ENCODE measurements at regions not wholly inside any gene's neighbourhood (a gene's known extent, or its start where the extent isn't known, plus 50 kb on each side); places are given as distances from the start of the nearest gene placed in this dataset.
A peak's percentile ranks its signal among the peaks of the same experiment; 100 is the strongest.

DNA sequence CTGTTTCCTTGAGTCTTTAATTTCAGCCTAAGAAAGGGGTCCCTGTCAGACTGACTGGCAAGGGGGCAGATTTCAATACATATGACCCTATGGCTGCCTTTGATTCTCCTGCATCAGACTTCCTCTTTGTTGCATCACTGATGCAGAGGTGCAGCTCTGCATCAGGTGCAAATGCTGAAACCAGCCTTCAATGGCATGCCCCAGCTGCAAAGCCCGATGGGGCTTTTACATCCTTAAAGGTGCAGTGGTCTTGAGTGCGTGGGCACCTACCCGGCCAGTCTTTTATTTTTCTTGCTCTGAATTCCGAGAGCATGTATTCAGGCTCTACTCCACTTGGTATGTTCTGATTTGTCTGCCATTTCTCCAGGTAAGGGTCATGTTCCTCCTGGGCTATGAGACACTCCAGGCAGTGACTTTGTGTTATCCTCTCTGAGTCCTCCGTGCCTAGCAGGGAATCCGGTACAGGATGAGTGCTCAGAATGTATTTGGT, 169.5 kb downstream of the MYCN start:
- no peak for DNase-seq
- peaks cover 2% of the 10 kb centered on the region for H3K27me3 Mint-ChIP-seq (ENCODE audit: low read depth, poor library complexity)
- peak overlapping the region; percentile 11 for H3K27ac Mint-ChIP-seq
- H3K4me1 Mint-ChIP-seq: peaks cover 41% of the 10 kb centered on the region
- no peaks in the 10 kb centered on the region for H3K36me3 Mint-ChIP-seq (ENCODE audit: low read depth)
- H3K9me3 Mint-ChIP-seq: no peaks in the 10 kb centered on the region
- TF ChIP-seq, protein P1, sequence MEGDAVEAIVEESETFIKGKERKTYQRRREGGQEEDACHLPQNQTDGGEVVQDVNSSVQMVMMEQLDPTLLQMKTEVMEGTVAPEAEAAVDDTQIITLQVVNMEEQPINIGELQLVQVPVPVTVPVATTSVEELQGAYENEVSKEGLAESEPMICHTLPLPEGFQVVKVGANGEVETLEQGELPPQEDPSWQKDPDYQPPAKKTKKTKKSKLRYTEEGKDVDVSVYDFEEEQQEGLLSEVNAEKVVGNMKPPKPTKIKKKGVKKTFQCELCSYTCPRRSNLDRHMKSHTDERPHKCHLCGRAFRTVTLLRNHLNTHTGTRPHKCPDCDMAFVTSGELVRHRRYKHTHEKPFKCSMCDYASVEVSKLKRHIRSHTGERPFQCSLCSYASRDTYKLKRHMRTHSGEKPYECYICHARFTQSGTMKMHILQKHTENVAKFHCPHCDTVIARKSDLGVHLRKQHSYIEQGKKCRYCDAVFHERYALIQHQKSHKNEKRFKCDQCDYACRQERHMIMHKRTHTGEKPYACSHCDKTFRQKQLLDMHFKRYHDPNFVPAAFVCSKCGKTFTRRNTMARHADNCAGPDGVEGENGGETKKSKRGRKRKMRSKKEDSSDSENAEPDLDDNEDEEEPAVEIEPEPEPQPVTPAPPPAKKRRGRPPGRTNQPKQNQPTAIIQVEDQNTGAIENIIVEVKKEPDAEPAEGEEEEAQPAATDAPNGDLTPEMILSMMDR (IDR thresholded peaks at IDR 0.05): no peak
- H3K4me3 Mint-ChIP-seq: no peak overlapping the region

DNA sequence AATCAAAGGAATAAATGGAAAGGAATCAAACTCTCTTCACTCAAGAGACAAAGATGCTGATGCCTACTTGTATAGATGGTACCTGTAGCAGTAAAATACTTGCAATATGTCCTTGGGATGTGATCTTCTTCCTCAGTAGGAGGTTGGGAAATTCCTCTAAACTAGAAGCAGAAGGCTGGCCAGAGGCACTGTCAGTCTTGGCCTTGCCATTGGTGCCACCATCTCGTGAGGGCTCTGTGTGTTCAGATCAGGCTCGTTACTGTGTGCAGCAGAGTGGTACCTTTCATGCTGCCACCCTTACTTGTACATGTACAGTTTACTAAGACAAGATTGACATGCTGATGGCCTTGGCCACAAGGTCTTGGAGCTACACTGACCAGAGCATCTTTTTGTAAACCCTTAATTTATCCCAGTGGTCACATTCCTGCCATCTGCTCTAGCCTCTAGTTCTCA, 169.0 kb downstream of the MYCN start:
- DNase-seq: no peak
- Mint-ChIP-seq H3K4me1 (peaks cover 43% of the 10 kb centered on the region), H3K9me3 (no peaks in the 10 kb centered on the region)

DNA sequence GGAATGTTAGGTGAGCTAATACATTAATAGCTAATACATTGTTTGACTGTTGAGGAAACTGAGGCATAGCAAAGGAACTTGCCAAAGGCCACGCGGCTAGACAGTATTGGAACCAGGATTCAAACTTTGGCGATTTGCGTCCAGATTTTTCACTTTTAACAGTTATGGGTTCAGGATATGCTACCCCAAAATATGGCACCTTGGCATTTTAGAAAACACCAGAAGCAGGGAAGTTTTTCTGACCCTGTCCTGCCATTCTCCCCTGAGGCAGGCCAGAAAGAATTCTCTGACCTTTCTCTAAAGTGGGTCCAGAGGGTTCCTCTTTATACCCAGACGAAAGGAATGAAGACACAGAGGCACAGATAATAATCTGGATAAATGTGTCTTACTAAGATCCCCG, 166.9 kb downstream of the MYCN start:
- peaks cover 2% of the 10 kb centered on the region for H3K27me3 Mint-ChIP-seq (ENCODE audit: low read depth, poor library complexity)
- H3K4me1 Mint-ChIP-seq: peaks cover 65% of the 10 kb centered on the region
- no peaks in the 10 kb centered on the region for H3K36me3 Mint-ChIP-seq (ENCODE audit: low read depth)
- no peak for DNase-seq
- H3K4me3 Mint-ChIP-seq: no peak overlapping the region
- TF ChIP-seq, protein P1 (IDR thresholded peaks at IDR 0.05): no peak
- H3K9me3 Mint-ChIP-seq: no peaks in the 10 kb centered on the region
- H3K27ac Mint-ChIP-seq: no peak overlapping the region

More for the DNA sequence above, 169.0 kb downstream of the MYCN start:
- H3K27me3 Mint-ChIP-seq (ENCODE audit: low read depth, poor library complexity): peaks cover 2% of the 10 kb centered on the region
- no peak overlapping the region for H3K4me3 Mint-ChIP-seq
- no peaks in the 10 kb centered on the region for H3K36me3 Mint-ChIP-seq (ENCODE audit: low read depth)
- H3K27ac Mint-ChIP-seq: no peak overlapping the region
- TF ChIP-seq, protein P1 (IDR thresholded peaks at IDR 0.05): no peak

DNA sequence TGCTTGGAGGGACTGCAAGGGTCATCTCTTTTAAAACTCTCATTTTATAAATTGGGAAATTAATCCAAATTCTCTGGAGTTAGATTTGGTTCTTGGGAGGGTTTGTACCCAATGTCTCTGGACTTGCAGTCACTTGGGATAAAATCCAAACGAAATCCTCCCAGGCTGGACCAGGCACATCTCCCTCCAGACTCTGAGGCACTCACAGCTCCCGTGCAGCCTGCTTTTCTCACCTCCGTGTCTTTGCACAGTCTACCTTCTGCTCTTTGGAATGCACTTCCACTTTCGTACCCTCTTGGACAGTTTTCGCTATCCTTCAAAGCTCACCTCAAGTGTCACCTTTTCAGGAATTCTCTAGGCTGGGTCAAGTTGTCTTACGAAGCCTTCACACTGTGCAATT, 166.3 kb downstream of the MYCN start:
- H3K27me3 Mint-ChIP-seq (ENCODE audit: low read depth, poor library complexity): peaks cover 2% of the 10 kb centered on the region
- peak overlapping the region; percentile 75 for H3K27ac Mint-ChIP-seq
- no peaks in the 10 kb centered on the region for H3K9me3 Mint-ChIP-seq
- H3K4me3 Mint-ChIP-seq: no peak overlapping the region
- H3K4me1 Mint-ChIP-seq: peaks cover 64% of the 10 kb centered on the region
- DNase-seq: no peak
- H3K36me3 Mint-ChIP-seq (ENCODE audit: low read depth): no peaks in the 10 kb centered on the region
- TF ChIP-seq, protein P1 (IDR thresholded peaks at IDR 0.05): no peak

DNA sequence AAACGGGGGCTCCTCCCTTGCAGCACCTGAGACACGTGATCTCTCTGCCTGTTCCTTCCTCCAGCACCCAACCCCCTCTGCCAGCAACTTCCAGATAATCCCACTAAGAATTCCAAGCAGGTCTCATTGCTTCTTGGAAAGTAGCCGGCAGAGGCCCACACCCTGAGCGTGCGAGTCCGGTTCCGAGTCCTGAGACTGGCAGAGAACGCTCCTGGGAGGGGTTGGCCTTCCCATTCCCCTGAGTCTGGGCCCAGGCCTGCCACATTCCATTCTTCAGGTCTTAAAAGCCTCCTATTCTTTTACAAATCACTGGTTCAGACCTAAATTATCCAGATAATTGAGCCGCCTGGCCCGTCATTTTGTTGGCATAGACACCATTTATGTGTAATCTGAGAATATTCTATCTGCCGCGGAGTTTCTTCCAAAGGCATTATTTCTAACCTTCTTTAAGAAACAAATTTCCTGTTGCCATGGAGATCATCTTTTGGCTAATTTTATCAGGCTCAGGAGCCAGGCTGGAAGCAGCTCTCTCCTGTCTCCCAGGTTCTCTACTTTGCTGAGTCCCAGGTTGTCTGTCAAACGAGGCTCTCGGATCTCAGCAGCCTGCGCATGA, 165.4 kb downstream of the MYCN start:
- DNase-seq: peak; percentile 31
- Mint-ChIP-seq H3K4me1 (peaks cover 66% of the 10 kb centered on the region), H3K9me3 (no peaks in the 10 kb centered on the region), H3K4me3 (peak overlapping the region; percentile 5), H3K36me3 (ENCODE audit: low read depth) (no peaks in the 10 kb centered on the region), H3K27me3 (ENCODE audit: low read depth, poor library complexity) (peaks cover 5% of the 10 kb centered on the region), H3K27ac (no peak overlapping the region)
- TF ChIP-seq, protein P1 (IDR thresholded peaks at IDR 0.05): no peak

All from nephron progenitor cell (in vitro differentiated cells).